K562 (cell line): ENCODE measurements at regions not wholly inside any gene's neighbourhood (a gene's known extent, or its start where the extent isn't known, plus 50 kb on each side); places are given as distances from the start of the nearest gene placed in this dataset.

Experiments
- ATAC-seq: fragments of 200-7000 bp; cut with Tn5 transposase; 3 replicates; pipeline ENCODE4 v1.9.1; 2020; ENCODE audit warnings: moderate library complexity
- BruUV-seq: library from RNA; stranded (reverse); fragments of 400-500 nt; replicated peaks from 2 replicates; lab custom pipeline; 2021; lab: Mats Ljungman, UMichigan
- CTCF ChIA-PET: fragments of 300-600 bp; formaldehyde crosslinking; extraction: SDS; loops from one replicate; lab custom pipeline; 2021; ENCODE audit warnings: low intra/inter-chr PET ratio; lab: Yijun Ruan, JAX
- POLR2A ChIA-PET: fragments of 300-600, 350-650 bp; sonication (Branson Sonifier 250); formaldehyde crosslinking; extraction: SDS; loops from one replicate; lab custom pipeline; 2021; ENCODE audit warnings: antibody characterized with exemption, inconsistent platforms; lab: Yijun Ruan, JAX
- DNase-seq, 4 experiments: peaks; one replicate each; pipeline versions ENCODE4 v3.0.0 to v3.0.0-alpha.2; 2011 to 2018; ENCODE audit warnings: low spot score in 3 of 4, mixed read lengths in 3 of 4; ENCODE audit errors: extremely low read depth in 1 of 4
- FAIRE-seq: peaks from 2 replicates; lab custom pipeline; 2011; peaks lifted over from hg19 to GRCh38; lab: Jason Lieb, UNC
- H2AFZ ChIP-seq: 2 replicates; pipeline ENCODE4 v1.6.0; 2011; ENCODE audit warnings: low read depth, low read length, control low read depth, inconsistent platforms
- H3K27ac ChIP-seq: fragments of 200-600 bp; 3 replicates; pipeline ENCODE4 v1.8.0; 2011; ENCODE audit warnings: low read depth, mild to moderate bottlenecking, control low read depth, inconsistent platforms, low read length, moderate library complexity, mixed read lengths; ENCODE audit errors: extremely low read depth
- H3K27me3 ChIP-seq, 2 experiments: fragments of 300-600 bp in 1 of 2; 2 replicates in 1 of 2; 3 replicates in 1 of 2; pipeline versions ENCODE4 v1.6.0 to v1.8.0; 2011; ENCODE audit warnings: inconsistent platforms in 2 of 2, low read length in 2 of 2, mild to moderate bottlenecking in 1 of 2, mixed read lengths in 1 of 2, moderate library complexity in 1 of 2; ENCODE audit not compliant: control insufficient read depth in 2 of 2, insufficient read depth in 2 of 2
- H3K36me3 ChIP-seq: fragments of 300-600 bp; 3 replicates; pipeline ENCODE4 v1.8.0; 2011; ENCODE audit warnings: mild to moderate bottlenecking, low read length, inconsistent platforms; ENCODE audit not compliant: control insufficient read depth, insufficient read depth
- H3K4me1 ChIP-seq, 2 experiments: fragments of 200-600 bp in 1 of 2; replicated peaks in 1 of 2; 2 replicates in 1 of 2; 3 replicates in 1 of 2; pipeline versions ENCODE4 v1.5.1 to v1.8.0; 2011; ENCODE audit warnings: inconsistent platforms in 2 of 2, low read length in 2 of 2, mild to moderate bottlenecking in 1 of 2, mixed read lengths in 1 of 2, moderate library complexity in 1 of 2; ENCODE audit not compliant: control insufficient read depth in 2 of 2, insufficient read depth in 2 of 2
- H3K4me2 ChIP-seq: 2 replicates; pipeline ENCODE4 v1.6.1; 2011; ENCODE audit warnings: low read length, control low read depth, inconsistent platforms, mixed read lengths; ENCODE audit not compliant: insufficient read depth
- H3K4me3 ChIP-seq: fragments of 200-600 bp; sonication (generic), shearing (Covaris generic); 2 replicates; pipeline ENCODE4 v1.5.1; 2016; ENCODE audit warnings: control low read depth, inconsistent platforms
- H3K79me2 ChIP-seq: fragments of 200-600 bp; 3 replicates; pipeline ENCODE4 v1.8.0; 2011; ENCODE audit warnings: low read length, inconsistent platforms; ENCODE audit not compliant: control insufficient read depth, insufficient read depth
- H3K9ac ChIP-seq, 2 experiments: 2 replicates each; pipeline versions ENCODE4 v1.6.0 to v1.6.1; 2011; ENCODE audit warnings: low read depth in 2 of 2, low read length in 2 of 2, control low read depth in 1 of 2, inconsistent platforms in 1 of 2, mild to moderate bottlenecking in 1 of 2, mixed read lengths in 1 of 2; ENCODE audit not compliant: insufficient read depth in 1 of 2
- H3K9me1 ChIP-seq: one replicate; pipeline ENCODE4 v1.6.0; 2011; ENCODE audit warnings: inconsistent platforms, mild to moderate bottlenecking, low read length, moderate library complexity; ENCODE audit not compliant: control insufficient read depth, insufficient read depth
- H3K9me3 ChIP-seq: replicated peaks from 2 replicates; pipeline ENCODE4 v1.5.1; 2011; ENCODE audit warnings: low read depth, low read length, inconsistent platforms; ENCODE audit not compliant: control insufficient read depth, insufficient read depth
- H4K20me1 ChIP-seq: replicated peaks from 2 replicates; pipeline ENCODE4 v1.6.1; 2011; ENCODE audit warnings: low read length, inconsistent platforms, mixed read lengths; ENCODE audit not compliant: control insufficient read depth, insufficient read depth
- KDM5B ChIP-seq: fragments of 200-600 bp; sonication (generic); IDR thresholded peaks from 2 replicates; pipeline ENCODE4 v1.6.1; 2012; ENCODE audit warnings: low read depth, mild to moderate bottlenecking, moderate library complexity, low read length, control low read depth, inconsistent platforms; ENCODE audit not compliant: insufficient replicate concordance
- NR4A1 ChIP-seq, 2 experiments: fragments of 250-450 bp in 1 of 2; fragments of 450-650 bp in 1 of 2; sonication (Bioruptor Pico) in 1 of 2; IDR thresholded peaks; 2 replicates each; pipeline versions ENCODE4 v1.4.0 to v1.6.1; 2016 to 2020; ENCODE audit warnings: mild to moderate bottlenecking in 2 of 2, missing compliant biosample characterization in 1 of 2, missing genetic modification characterization in 1 of 2, moderate library complexity in 1 of 2
- POLR2AphosphoS5 ChIP-seq: IDR thresholded peaks from 2 replicates; pipeline ENCODE4 v1.6.1; 2011; ENCODE audit warnings: mild to moderate bottlenecking, low read depth, low read length, moderate library complexity; ENCODE audit not compliant: control insufficient read depth, insufficient read depth
- SIN3B ChIP-seq: fragments of 450-650 bp; IDR thresholded peaks from 2 replicates; pipeline ENCODE4 v1.6.1; 2017; ENCODE audit warnings: low read depth, mild to moderate bottlenecking, moderate library complexity
- TCF7 ChIP-seq: sonication (generic); IDR thresholded peaks from 2 replicates; pipeline ENCODE4 v1.6.1; 2016; ENCODE audit warnings: antibody characterized with exemption, borderline replicate concordance
- WGBS: fragments of 100-300 bp; shearing (Covaris generic); methylation state at CpG from one replicate; pipeline ENCODE4 v1.1.6; 2016; ENCODE audit warnings: low coverage, mixed read lengths; ENCODE audit not compliant: insufficient coverage; ENCODE audit errors: missing lambda C conversion rate; 5-methylcytosine and 5-hydroxymethylcytosine counted together
- in situ Hi-C: fragments of 300-500 bp; cut with MboI; formaldehyde crosslinking; loops from 4 replicates; pipeline ENCODE4 v1.15.0; 2018; ENCODE audit warnings: inconsistent platforms, mixed read lengths
- intact Hi-C: fragments of 100-400 bp; cut with micrococcal nuclease; formaldehyde crosslinking; loops from 2 replicates; pipeline ENCODE4 v1.14.2; 2022
- TF ChIP-seq, protein P1 (sequence below): fragments of 450-650 bp; formaldehyde crosslinking; IDR thresholded peaks from 2 replicates; pipeline ENCODE4 v1.4.0; 2020; ENCODE audit warnings: mild to moderate bottlenecking, moderate library complexity
- TF ChIP-seq, protein P2 (sequence below): fragments of 250-450 bp; sonication (Bioruptor Pico); IDR thresholded peaks from 2 replicates; pipeline ENCODE4 v1.4.0; 2020; ENCODE audit warnings: mild to moderate bottlenecking, moderate library complexity, borderline replicate concordance

DNA sequence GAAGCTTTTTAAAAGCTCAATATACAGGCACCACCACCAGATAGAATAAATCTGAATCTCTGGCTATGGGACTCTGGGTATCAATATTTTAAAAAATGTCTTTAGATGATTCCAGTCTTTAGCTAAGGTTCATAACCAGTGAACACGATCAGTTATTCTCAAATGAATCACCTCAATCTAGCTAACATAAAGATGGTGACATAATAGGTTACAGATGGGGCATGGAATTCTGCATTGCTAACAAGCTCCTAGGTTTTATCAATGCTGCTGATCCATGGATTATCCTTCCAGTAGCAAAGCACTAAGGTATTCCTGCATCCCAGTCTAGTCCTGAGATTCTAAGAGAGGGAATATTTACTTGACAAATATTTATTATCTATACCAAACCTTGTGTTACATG lies 415.5 kb upstream of the CDH11 start:
- no peaks in the 10 kb centered on the region for H3K9me3 ChIP-seq
- no peak overlapping the region for H3K27ac ChIP-seq
- in situ Hi-C loops (no loop called here), intact Hi-C loops (no loop called here)
- no peaks in the 10 kb centered on the region for H3K27me3 ChIP-seq
- no peak overlapping the region for H2AFZ ChIP-seq
- ATAC-seq = no peak
- H3K4me2 ChIP-seq = no peak overlapping the region
- ChIA-PET CTCF (no interaction called here), POLR2A (no interaction called here)
- no peaks in the 10 kb centered on the region for H4K20me1 ChIP-seq
- BruUV-seq = no TSS peak
- no peak for DNase-seq
- H3K4me1 ChIP-seq = no peaks in the 10 kb centered on the region
- H3K9ac ChIP-seq = no peak overlapping the region
- H3K4me3 ChIP-seq = no peak overlapping the region
- 0% methylated on average over 1 of the region's 1 CpG for WGBS
- H3K9me1 ChIP-seq = no peaks in the 10 kb centered on the region
- H3K36me3 ChIP-seq = no peaks in the 10 kb centered on the region
- TF ChIP-seq NR4A1 (CRISPR knock-in tag; IDR thresholded peaks at IDR 0.05) (no peak), NR4A1 (tag; IDR thresholded peaks at IDR 0.05) (no peak), TCF7 (no peak), POLR2AphosphoS5 (no peak), SIN3B (no peak), KDM5B (no peak)
- TF ChIP-seq, protein P1, sequence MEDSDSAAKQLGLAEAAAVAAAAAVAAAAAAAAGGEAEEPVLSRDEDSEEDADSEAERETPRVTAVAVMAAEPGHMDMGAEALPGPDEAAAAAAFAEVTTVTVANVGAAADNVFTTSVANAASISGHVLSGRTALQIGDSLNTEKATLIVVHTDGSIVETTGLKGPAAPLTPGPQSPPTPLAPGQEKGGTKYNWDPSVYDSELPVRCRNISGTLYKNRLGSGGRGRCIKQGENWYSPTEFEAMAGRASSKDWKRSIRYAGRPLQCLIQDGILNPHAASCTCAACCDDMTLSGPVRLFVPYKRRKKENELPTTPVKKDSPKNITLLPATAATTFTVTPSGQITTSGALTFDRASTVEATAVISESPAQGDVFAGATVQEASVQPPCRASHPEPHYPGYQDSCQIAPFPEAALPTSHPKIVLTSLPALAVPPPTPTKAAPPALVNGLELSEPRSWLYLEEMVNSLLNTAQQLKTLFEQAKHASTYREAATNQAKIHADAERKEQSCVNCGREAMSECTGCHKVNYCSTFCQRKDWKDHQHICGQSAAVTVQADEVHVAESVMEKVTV (CRISPR knock-in tag) = no peak
- TF ChIP-seq, protein P2, sequence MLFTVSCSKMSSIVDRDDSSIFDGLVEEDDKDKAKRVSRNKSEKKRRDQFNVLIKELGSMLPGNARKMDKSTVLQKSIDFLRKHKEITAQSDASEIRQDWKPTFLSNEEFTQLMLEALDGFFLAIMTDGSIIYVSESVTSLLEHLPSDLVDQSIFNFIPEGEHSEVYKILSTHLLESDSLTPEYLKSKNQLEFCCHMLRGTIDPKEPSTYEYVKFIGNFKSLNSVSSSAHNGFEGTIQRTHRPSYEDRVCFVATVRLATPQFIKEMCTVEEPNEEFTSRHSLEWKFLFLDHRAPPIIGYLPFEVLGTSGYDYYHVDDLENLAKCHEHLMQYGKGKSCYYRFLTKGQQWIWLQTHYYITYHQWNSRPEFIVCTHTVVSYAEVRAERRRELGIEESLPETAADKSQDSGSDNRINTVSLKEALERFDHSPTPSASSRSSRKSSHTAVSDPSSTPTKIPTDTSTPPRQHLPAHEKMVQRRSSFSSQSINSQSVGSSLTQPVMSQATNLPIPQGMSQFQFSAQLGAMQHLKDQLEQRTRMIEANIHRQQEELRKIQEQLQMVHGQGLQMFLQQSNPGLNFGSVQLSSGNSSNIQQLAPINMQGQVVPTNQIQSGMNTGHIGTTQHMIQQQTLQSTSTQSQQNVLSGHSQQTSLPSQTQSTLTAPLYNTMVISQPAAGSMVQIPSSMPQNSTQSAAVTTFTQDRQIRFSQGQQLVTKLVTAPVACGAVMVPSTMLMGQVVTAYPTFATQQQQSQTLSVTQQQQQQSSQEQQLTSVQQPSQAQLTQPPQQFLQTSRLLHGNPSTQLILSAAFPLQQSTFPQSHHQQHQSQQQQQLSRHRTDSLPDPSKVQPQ (CRISPR knock-in tag) = no peak
- no peaks in the 10 kb centered on the region for H3K79me2 ChIP-seq
- FAIRE-seq = no peak
